Endodermal cell (in vitro differentiated cells): ENCODE measurements at regions not wholly inside any gene's neighbourhood (a gene's known extent, or its start where the extent isn't known, plus 50 kb on each side); places are given as distances from the start of the nearest gene placed in this dataset.
A peak's percentile ranks its signal among the peaks of the same experiment; 100 is the strongest.

Experiments
- DNase-seq: peaks from one replicate; pipeline ENCODE4 v3.0.0-alpha.2; 2017
- H3K27ac ChIP-seq: 2 replicates; pipeline ENCODE4 v1.5.1; 2013; ENCODE audit warnings: mild to moderate bottlenecking, low read depth, low read length, moderate library complexity
- H3K27me3 ChIP-seq: 2 replicates; pipeline ENCODE4 v1.6.1; 2013; ENCODE audit warnings: mild to moderate bottlenecking, low read length, moderate library complexity; ENCODE audit not compliant: insufficient read depth, control insufficient read depth, poor library complexity, severe bottlenecking
- H3K36me3 ChIP-seq: 2 replicates; pipeline ENCODE4 v1.7.0; 2013; ENCODE audit warnings: mild to moderate bottlenecking, low read length, moderate library complexity; ENCODE audit not compliant: control insufficient read depth, insufficient read depth
- H3K4me1 ChIP-seq: one replicate; pipeline ENCODE4 v1.7.0; 2013; ENCODE audit warnings: low read length; ENCODE audit not compliant: control insufficient read depth, insufficient read depth
- H3K4me3 ChIP-seq: 2 replicates; pipeline ENCODE4 v1.5.1; 2013; ENCODE audit warnings: mild to moderate bottlenecking, low read length, moderate library complexity
- H3K9ac ChIP-seq: 2 replicates; pipeline ENCODE4 v1.6.1; 2013; ENCODE audit warnings: mild to moderate bottlenecking, low read length, moderate library complexity; ENCODE audit not compliant: poor library complexity, severe bottlenecking; ENCODE audit errors: extremely low read depth
- H3K9me3 ChIP-seq: 2 replicates; pipeline ENCODE4 v1.6.1; 2013; ENCODE audit warnings: mild to moderate bottlenecking, low read length, moderate library complexity; ENCODE audit not compliant: control insufficient read depth
- H3K27ac Mint-ChIP-seq: 2 replicates; pipeline ENCODE4 v1.8.0; 2020; ENCODE audit warnings: mixed read lengths
- H3K27me3 Mint-ChIP-seq: 2 replicates; pipeline ENCODE4 v1.8.0; 2021; ENCODE audit warnings: mild to moderate bottlenecking, mixed read lengths; ENCODE audit not compliant: insufficient read depth
- H3K36me3 Mint-ChIP-seq: 2 replicates; pipeline ENCODE4 v1.8.0; 2020; ENCODE audit warnings: low read depth, mixed read lengths
- H3K4me1 Mint-ChIP-seq: 2 replicates; pipeline ENCODE4 v1.8.0; 2020; ENCODE audit warnings: mixed read lengths
- H3K4me3 Mint-ChIP-seq: 2 replicates; pipeline ENCODE4 v1.8.0; 2020; ENCODE audit warnings: mild to moderate bottlenecking, moderate library complexity, mixed read lengths
- H3K9me3 Mint-ChIP-seq: 2 replicates; pipeline ENCODE4 v1.8.0; 2020; ENCODE audit warnings: mild to moderate bottlenecking, mixed read lengths
- WGBS, 2 experiments: methylation state at CpG; one replicate each; pipeline versions ENCODE4 v1.1.5 to v1.1.7; 2013; ENCODE audit warnings: missing lambda C conversion rate in 2 of 2, mixed read lengths in 1 of 2; ENCODE audit not compliant: insufficient coverage in 1 of 2, insufficient read length in 1 of 2; 5-methylcytosine and 5-hydroxymethylcytosine counted together
- TF ChIP-seq, protein P1 (sequence below): fragments of 200-600 bp; sonication (generic); conservative IDR thresholded peaks from 2 replicates; pipeline ENCODE4 v1.5.0; 2021; ENCODE audit warnings: antibody characterized with exemption, mild to moderate bottlenecking

DNA sequence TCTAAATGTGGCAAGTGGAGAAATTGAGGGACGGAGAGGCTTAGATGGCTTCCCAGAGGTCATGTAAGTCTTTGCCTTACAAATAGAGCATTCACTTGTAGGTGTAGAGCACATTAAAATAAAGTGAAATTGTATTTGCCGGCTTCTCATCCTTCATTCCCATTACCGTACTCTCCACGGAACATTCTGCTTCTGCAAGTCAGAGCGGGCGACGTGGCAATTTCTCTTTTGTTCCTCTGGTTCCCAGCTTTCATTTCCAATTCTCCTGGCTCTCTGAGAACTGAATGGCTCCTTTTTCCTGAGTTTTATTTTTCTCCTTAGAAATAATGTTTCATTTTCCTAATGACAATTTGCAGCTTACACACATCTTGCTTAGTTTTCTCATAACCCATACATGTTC, 51.3 kb upstream of the PFKP start:
- WGBS, 2 experiments, result 67 to 100% methylated on average over 4 to 7 of the region's 7 CpGs
- H3K27ac ChIP-seq, result no peak overlapping the region
- no peaks in the 10 kb centered on the region for H3K36me3 Mint-ChIP-seq
- H3K4me1 ChIP-seq, result no peaks in the 10 kb centered on the region
- peaks cover 3% of the 10 kb centered on the region for H3K27me3 Mint-ChIP-seq
- no peak overlapping the region for H3K4me3 Mint-ChIP-seq
- H3K9ac ChIP-seq, result no peak overlapping the region
- no peaks in the 10 kb centered on the region for H3K36me3 ChIP-seq
- no peak overlapping the region for H3K4me3 ChIP-seq
- H3K9me3 Mint-ChIP-seq, result no peaks in the 10 kb centered on the region
- TF ChIP-seq, protein P1, sequence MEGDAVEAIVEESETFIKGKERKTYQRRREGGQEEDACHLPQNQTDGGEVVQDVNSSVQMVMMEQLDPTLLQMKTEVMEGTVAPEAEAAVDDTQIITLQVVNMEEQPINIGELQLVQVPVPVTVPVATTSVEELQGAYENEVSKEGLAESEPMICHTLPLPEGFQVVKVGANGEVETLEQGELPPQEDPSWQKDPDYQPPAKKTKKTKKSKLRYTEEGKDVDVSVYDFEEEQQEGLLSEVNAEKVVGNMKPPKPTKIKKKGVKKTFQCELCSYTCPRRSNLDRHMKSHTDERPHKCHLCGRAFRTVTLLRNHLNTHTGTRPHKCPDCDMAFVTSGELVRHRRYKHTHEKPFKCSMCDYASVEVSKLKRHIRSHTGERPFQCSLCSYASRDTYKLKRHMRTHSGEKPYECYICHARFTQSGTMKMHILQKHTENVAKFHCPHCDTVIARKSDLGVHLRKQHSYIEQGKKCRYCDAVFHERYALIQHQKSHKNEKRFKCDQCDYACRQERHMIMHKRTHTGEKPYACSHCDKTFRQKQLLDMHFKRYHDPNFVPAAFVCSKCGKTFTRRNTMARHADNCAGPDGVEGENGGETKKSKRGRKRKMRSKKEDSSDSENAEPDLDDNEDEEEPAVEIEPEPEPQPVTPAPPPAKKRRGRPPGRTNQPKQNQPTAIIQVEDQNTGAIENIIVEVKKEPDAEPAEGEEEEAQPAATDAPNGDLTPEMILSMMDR, result no peak
- H3K4me1 Mint-ChIP-seq, result no peaks in the 10 kb centered on the region
- H3K27ac Mint-ChIP-seq, result no peak overlapping the region
- no peaks in the 10 kb centered on the region for H3K9me3 ChIP-seq
- H3K27me3 ChIP-seq, result no peaks in the 10 kb centered on the region
- no peak for DNase-seq

DNA sequence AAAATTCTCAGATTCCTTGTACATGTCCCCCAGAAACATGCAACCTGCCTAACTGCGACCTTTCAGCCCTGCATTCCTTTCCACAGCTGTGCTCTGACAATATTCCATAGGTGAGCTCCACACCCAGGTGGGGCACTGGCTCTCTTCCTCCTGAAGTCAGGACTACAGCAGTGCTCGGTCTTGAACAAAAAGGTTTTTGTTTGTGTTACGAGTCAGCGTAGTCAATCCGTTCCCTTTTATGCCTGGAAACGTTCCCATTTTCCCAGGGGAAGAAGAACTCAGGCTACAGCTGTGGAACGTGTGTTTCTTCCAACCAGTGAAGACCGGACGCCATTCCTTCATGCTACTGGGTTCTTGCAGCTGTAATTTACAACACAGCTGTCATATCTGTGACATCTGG, 52.4 kb upstream of the PFKP start:
- H3K36me3 Mint-ChIP-seq, result no peaks in the 10 kb centered on the region
- H3K36me3 ChIP-seq, result no peaks in the 10 kb centered on the region
- H3K4me1 ChIP-seq, result no peaks in the 10 kb centered on the region
- no peaks in the 10 kb centered on the region for H3K27me3 ChIP-seq
- no peak overlapping the region for H3K9ac ChIP-seq
- H3K4me3 ChIP-seq, result no peak overlapping the region
- no peaks in the 10 kb centered on the region for H3K9me3 Mint-ChIP-seq
- H3K27me3 Mint-ChIP-seq, result no peaks in the 10 kb centered on the region
- TF ChIP-seq, protein P1, result no peak
- no peak overlapping the region for H3K27ac ChIP-seq
- no peak overlapping the region for H3K4me3 Mint-ChIP-seq
- no peaks in the 10 kb centered on the region for H3K9me3 ChIP-seq
- WGBS, 2 experiments, result 89 to 90% methylated on average over 9 of the region's 9 CpGs
- H3K4me1 Mint-ChIP-seq, result peaks cover 3% of the 10 kb centered on the region
- DNase-seq, result peak; percentile 36
- no peak overlapping the region for H3K27ac Mint-ChIP-seq

DNA sequence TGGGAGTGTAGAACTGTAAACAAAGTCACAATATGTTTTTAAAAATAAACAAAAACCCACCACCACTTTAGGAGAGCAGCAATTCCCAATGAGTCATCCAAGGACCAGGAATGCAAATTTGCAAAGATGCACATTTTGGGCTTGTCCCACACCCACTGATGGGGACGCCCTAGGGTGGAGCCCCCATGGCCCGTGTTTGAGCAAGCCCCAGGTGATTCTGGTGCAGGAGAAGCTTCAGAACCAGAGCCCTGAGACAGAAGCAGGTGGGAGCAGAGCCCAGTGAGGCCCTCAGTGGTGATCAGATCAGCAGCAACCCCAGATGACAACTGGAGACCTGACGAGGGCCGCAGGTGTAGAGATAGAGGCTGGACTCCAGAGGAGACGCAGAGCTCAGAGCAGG, 55.1 kb upstream of the PFKP start:
- 89 to 96% methylated on average over 4 to 5 of the region's 5 CpGs for WGBS, 2 experiments
- Histone ChIP-seq H3K27me3 (no peaks in the 10 kb centered on the region), H3K36me3 (no peaks in the 10 kb centered on the region), H3K4me1 (no peaks in the 10 kb centered on the region), H3K4me3 (no peak overlapping the region), H3K9ac (no peak overlapping the region), H3K27ac (no peak overlapping the region), H3K9me3 (no peaks in the 10 kb centered on the region)
- no peak overlapping the region for H3K27ac Mint-ChIP-seq
- H3K27me3 Mint-ChIP-seq, result no peaks in the 10 kb centered on the region
- no peak overlapping the region for H3K4me3 Mint-ChIP-seq
- peaks cover 3% of the 10 kb centered on the region for H3K4me1 Mint-ChIP-seq
- no peaks in the 10 kb centered on the region for H3K9me3 Mint-ChIP-seq
- peak; percentile 19 for DNase-seq
- H3K36me3 Mint-ChIP-seq, result no peaks in the 10 kb centered on the region
- TF ChIP-seq, protein P1, result no peak
